HG03457 (cell line): ENCODE measurements at regions not wholly inside any gene's neighbourhood (a gene's known extent, or its start where the extent isn't known, plus 50 kb on each side); places are given as distances from the start of the nearest gene placed in this dataset.
"Not testable (repeated sequence)": the region's sequence is repeated elsewhere in the genome, so short reads cannot be mapped to it uniquely, and the experiment has no call there.

Experiments used
- ATAC-seq: cut with Tn5 transposase; IDR thresholded peaks from one replicate; pipeline ENCODE4 v1.9.1; 2021; ENCODE audit warnings: moderate number of reproducible peaks; ENCODE audit not compliant: unreplicated experiment

DNA sequence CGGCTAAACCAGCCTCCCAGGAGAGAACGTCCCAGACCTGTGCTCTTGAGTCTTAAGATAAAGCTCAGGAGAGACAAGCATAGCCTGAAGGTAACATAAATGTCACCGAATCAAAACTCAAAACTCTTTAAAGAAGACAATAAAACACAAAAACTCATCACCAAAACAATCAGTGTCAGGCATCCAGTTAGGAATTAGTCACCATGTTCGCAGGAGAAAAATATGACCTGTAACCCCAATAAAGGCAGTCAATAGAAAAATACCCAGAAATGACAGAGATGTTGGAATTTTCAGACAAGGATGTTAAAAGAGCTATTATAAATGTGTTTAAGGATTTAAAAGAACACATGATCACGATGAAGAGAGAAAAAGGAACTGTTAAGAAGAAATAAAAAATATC is 352.4 kb downstream of the BRD1 start:
- ATAC-seq: no peak

DNA sequence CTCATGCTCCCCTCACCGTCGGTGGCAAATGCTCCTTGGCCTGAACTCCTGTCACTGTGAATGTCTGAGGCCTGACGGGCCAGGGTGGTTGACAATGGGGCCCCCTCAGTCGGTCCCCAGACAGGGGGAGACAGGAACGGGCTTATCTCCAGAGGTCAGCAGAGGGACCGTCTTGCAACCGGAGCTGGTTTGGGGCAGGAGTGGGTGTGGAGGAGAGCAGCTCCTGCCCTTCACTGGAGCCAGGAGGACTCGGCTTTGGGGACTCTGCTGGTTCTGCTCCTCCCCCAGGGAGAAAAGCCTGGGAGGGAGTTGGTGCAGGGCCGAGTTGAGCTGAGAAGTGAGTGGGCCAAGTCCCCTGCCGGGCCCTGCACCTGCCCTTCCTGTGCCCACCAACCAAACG is 354.4 kb downstream of the BRD1 start:
- ATAC-seq: no peak

DNA sequence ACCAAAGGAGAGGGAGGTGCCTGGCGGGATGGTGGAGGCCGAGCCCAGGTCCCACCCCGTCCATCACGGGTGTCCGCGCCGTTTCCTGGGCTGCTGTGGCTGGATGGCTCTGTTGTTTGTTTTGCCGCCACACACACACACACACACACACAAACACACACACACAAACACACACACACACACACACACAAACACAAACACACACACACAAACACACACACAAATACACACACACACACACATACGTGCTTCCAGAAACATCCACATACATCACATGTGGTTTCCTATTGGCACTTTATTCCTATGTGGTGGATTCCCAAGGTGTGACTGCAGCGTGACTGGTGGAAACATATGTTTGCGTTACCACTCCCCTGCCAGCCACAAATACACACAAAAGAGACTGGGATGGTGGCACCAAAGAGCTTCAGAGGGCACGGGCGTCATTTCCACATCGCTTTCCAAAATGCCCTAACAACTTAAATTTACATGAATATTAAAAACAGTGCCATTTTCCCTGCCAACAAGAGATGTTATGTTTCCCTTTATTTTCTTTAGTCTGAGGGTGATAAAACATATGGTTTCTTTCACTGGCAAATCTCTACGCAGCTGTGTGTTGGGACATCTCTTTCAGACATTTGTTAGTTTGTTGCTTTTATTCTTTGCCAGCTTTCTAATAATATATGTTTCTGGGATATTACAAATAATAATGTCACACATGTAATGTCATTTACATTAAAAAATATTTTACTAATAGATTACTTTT is 356.8 kb downstream of the BRD1 start:
- ATAC-seq: no peak

DNA sequence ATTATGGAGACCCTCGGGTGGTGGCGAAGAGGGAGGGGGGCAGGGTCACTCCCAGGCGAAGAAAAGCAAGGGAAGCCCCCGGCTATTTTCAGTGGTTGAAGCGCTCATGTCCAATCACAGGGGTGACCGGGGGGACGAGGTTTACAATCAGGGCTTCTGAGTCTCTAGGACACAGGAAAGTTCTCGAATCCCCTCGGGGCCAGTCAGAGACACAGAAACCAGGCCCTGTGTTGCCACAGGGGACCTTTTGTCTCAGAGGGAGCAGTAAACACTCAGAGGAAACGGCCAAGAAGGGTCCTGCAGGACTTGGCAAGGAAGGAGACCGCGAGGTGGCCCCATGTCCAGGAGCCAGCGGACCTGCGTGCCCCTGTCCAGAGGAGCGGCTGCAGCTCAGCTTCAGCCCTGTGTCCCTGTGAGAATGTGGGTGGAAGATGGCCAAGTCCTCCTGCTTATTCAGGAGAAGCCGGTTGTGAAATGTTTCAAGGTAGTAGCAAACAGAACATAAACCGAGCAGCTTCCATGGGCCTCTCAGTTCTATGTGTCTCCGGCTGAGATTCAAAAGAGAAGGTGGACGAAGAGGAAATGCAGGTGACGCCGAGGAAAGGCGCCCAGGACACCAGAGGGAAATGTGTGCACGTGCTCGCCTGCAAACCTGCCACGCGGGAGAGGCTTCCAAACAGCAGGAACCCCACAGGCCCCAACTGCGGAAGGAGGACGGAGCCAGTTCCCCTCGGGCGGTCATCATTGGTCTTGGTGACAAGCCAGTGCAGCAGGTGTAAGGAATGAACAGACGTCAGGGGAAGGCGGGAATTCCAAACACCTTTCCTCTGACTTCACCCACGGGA is 357.6 kb downstream of the BRD1 start:
- no peak for ATAC-seq

DNA sequence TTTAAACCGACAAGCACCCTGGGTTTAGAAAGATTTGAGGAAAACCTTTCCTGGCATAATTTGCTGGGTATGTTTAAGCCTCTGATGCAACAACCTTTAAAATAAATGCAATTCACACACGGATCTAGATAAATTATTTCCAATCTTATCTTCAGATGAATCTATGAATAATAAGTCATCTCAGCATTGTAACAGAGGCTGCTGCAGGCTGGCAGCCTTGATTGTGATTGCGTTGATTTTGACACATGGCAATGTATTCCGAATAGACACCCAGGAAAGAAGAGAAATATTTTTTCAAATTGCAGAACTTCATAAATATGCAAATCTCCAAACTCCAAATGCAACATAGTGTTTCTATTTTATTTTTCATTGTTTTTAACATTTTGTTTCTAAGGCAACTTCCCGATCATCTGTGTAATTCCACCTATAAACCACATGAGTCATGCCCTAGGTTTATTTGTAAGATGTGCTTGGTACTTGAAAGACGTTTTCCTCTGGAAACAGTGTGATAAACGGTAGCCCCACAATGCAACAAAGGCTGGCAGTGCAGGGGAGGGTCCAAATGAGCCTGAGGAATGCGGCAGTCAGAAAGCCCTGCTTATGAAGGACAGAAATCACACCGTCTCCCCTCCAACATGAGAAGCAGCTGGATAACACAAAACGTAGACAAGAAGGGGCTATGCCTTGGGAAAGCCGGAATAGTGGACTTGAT is 359.0 kb downstream of the BRD1 start:
- no peak for ATAC-seq

DNA sequence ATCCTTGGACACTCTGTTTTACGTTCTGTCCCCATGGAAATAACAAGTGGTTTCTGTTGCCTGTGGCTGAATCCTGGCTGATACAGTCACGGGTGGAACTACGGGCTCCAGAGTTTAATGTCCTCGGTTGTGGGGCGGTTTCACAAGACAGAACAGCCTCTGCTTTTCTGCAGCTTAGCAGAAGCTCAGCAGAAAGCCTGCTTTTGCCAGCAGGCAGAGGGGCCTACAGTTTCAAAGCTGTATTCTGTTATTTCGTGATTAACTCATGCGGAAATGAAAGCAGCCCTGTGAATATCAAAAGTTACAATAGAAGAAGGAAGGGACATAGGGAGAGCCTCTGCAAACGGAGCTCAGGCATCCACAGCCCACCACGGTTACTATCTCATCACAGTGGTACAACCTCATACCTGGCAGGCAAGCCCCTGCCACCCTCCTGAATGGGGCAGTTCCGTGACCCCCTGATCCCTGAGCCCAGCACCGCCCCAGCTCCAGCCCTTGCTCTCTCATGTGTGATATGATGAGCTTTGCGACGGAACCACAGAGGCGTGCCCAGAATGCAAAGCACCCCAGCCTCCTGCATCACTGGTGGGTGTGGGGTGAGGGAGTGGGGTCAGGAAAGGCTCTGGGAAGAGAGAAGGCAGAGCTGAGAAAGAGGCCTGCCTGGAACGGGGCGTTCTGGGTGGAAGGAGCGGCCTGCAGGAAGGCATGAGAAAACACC is 360.6 kb downstream of the BRD1 start:
- no peak for ATAC-seq

DNA sequence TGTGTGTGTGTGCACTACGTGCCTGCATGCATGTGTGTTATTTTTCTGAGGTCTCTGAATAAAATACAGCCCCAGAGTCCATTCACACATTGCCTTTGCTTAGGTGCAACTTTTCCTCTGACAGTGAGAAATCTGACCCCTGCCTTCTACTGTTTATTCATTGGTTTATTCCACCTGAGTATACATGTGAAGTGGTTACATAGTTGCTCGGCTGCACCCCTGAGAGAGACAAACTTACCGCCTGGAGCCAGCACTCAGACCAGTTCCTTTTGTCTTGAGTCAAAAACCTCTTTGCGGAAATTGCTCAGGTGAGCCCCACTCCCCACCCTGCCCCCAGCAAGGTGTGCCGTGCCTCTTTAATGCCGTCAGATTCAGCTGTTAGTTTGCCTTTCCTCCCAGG is 363.6 kb downstream of the BRD1 start:
- ATAC-seq: no peak

DNA sequence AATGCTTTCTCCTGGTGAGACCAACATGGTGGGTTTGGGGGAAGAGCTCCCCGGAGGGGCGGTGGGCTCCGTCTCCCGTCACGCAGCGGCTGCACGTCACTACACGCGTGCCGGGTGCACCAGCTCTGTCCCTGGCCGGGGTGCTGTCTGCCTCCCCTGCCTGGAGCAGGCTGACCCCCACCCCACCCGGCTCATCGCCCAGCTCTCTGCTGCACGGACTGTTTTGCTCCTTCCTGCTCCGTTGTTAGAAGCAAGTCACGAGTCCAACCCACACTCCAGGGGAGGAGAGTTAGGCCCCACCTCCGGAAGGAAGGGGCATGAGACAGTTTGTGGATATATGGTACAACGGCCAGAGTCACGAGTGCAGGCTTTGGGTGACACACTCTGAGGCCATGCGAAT is 364.9 kb downstream of the BRD1 start:
- no peak for ATAC-seq

DNA sequence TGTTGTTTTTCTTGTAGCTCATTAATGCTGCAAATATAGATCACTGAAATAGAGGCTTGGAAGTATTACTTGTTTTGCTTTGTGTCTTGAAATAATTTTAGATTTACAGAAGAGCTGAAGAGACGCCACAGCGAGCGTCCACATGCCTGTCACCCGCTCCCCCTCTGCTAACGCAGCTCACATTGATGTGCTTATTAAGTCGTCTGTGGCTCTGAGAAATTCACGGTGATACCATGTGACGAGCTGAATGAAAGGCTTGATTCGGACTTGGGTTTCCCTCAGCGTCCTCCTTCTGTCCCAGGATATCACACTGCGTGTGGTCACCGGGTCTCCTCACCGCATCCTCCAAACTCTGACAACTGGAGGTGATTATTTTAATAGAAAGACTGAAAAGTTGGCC is 365.4 kb downstream of the BRD1 start:
- no peak for ATAC-seq

DNA sequence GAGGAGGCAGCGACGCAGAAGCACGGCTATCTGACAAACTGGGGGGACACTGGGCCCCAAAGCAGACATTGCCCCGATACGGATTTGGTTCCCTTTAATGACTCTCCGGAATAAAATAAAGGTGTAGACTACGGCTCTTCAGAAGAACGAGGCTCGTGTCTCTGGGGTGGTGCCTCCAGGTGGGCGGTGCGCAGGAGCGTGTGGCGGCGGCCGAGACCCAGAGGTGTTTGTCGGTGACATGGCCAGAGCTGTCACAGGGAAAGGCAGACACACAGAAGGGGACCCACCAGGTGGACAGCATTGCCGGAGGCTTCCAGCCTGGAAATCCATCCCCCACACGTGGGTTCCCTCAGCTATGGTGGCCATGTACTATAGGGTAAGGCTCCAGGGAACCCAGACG is 366.0 kb downstream of the BRD1 start:
- ATAC-seq: no peak

DNA sequence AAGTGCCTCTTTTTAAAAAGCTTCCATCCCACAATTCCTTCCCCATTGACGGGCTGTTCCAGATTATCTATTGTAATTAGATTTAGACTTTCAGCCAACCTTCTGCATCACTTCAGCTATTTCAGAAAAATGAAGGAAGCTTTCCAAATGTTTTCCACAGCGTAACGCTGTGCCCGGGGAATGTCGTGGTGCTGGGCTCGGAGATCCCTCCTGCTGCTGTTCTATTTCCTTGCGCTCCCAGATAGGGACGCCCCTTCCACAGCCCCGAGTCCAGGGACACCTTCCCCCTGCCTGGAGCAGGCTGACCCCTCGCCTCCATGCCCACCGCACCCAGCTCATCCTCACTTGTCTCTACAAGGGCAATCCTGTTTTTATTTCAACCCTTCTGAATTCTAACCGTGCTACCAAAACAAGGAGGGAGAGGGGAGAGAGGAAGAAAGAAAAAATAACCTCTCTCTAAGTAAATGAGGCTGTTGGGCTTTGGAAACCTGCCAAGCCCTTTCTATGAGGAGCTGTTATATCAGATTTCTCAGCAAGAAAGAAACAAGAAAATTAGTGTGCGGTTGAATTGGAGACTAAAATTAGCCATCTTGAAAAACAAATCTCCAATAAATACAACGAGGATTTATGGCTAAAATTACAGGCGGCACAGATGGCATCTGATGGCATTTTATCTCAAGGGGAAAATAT is 366.9 kb downstream of the BRD1 start:
- no peak for ATAC-seq

DNA sequence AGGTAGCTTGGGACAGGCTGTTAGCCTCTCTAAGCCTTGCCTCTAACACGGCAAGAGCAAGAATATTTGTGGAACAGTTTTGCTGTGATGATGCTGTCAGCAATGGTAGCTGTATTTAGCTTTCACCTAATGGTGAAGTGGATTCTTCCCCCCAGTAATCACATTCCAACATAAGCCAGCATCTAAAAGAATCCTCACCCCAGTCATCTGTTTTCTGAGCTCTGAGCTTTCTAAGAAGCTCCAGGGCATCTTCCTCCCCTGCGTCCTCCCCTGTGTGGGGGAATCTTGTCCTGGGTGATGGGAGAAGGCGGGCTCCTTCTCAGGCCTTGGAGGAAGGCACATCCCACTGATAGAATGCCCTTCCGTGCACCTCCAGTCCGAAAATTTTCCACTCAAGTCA is 367.6 kb downstream of the BRD1 start:
- no peak for ATAC-seq

DNA sequence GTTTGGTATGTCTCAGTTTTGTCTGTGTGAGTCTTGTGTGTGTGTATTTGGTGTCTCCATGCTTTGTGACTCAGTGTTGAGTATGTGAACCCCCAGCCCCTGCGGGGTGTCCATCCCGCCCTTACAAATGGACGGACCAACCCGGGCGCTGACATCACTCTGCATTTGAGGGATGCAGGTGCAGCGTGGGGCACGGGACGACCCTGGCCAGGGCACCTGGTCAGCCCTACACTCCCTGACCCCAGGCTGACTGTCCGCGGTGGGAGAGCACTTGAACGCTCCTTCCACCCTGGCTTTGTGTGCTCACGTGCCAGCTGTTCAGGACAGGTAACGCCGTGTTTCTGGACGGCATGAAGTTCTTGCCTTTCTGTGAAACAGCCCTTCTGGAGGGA is 369.0 kb downstream of the BRD1 start:
- ATAC-seq: no peak

DNA sequence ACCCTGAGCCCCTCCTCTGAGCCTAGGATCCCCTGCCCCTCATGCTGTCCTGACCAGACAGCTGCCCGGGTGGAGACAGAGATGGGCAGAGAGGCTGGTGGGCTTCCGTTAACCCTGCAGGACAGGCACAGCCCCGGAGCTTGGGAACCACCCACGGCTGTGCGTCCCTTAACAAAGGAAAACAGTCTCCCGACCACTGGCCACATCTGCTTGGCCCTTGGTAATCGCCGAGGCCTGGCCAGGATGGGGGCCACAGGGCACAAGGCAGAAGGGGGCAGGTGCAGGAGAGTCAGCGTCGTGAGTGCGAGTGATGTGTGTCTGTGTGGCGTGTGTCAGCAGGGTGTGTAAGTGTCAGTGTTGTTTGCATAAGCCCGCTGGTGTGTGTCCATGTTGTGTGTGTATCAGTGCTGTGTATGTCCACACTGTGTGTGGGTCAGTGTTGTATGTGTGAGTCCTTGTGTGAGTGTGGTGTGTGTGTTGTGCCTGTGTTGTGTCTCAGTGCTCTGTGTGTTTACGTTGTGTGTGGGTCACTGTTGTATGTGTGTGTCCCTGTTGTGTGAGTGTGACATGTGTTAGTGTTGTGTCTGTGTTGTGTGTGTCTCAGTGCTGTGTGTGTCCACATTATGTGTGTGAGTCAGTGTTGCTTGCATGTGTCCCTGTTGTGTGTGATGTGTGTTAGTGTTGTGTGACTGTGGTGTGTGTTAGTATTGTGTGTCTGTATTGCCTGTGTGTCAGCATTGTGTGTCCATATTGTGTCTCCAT is 369.5 kb downstream of the BRD1 start:
- ATAC-seq: no peak

DNA sequence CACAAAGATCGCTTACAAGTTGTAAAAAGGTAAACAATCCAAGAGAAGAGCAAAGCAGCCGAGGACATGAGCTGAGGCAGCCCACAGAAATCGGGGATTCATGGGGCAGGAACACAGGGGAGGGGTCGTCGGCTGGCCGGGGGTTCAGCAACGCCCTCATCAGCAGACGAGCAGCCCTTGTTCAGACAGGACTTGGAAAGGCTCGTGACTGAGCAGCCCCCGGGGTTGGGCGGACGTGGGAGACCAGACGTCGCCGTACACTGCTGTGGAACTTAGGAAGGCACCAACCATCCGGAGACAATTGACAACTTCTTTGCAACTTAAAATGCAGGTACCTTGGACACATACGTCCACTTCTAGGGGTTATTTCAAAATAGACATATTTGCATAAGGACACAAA is 370.5 kb downstream of the BRD1 start:
- ATAC-seq: no peak

DNA sequence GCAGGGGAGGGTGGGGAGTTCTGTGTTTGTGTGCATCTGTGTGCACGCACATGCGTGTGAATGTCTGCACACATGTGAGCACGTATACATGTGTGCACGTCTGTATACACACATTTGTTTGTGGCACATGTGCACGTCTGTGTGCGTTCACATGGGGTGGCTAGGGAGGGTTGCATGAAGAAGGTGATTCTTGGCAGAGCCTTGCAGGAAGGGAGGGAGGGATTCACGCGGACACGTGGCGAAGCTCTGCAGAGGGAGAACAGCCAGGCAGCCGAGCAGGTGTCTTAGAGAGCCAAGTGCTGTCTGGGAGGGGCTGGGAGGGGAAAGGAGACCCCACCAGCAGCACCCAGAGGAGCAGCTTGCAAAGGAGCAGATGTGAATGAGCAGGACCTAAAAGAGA is 372.1 kb downstream of the BRD1 start:
- no peak for ATAC-seq

DNA sequence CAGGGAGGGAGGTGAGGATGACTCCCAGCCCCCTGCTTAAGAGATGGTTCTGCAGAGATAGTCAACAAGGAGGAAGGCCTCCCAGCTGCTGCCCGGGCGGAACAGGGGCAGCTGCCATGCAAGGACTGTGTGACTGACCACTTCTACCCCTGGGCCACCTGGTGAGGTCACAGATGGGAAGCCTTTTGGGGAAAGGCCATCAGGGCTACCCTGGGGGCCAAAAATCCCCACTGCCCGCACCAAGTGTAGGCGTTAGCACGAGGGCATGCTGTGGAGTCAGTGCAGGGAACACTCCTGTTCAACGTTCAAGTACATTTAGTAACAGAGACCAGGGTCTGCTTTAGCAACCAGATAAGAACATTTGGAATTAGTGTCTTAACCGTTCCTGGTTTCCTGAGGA is 372.9 kb downstream of the BRD1 start:
- ATAC-seq: no peak

DNA sequence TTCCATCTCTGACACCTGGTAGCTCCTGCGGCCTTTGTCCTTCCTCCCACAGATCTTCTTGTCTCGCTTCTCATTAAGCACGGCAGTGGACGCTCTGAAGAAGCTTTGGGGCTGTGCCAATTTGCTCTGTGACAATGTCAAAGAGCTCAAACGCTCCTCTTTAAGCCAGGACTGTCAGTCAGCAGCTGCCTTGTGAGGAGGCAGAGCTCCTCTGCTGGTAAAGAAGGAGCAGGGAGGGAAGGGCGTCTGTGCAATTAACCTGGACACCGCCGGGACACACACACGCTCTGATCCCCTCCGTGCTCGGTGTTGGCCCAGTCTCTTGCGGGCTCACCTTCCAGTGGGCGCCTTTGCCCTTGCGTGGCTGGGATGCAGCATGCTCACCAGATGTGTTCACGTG is 373.9 kb downstream of the BRD1 start:
- no peak for ATAC-seq

DNA sequence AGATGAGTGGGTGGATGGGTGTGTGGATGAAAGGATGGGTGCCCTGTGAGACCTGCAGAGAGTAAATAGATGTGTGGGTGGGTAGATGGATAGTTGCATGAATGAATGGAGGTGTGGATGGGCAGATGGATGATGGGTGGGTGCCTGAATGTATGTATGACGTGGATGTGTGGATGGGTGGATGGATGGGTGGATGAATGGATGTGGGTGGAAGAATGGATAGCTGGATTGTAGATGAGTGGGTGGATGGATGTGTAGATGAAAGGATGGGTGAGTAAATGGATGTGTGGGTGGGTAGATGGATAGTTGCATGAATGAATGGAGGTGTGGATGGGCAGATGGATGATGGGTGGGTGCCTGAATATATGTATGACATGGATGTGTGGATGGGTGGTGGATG is 374.7 kb downstream of the BRD1 start:
- not testable (repeated sequence) for ATAC-seq
